ENCODE measurements at regions not wholly inside any gene's neighbourhood (a gene's known extent, or its start where the extent isn't known, plus 50 kb on each side); places are given as distances from the start of the nearest gene placed in this dataset.

GRCh38 chr12:27164330-27165040 is 79.6 kb upstream of the STK38L start:
- no peak overlapping the region for H3K18ac ChIP-seq (ENCODE audit: extremely low read depth, low read length)
- H4K91ac ChIP-seq (replicated peaks; ENCODE audit: insufficient read length, low read length): no peak overlapping the region
- H4K20me1 ChIP-seq (replicated peaks in 1 of 2; ENCODE audit: control insufficient read depth in 1 of 2, insufficient read depth in 2 of 2, low read length in 2 of 2): no peaks in the 10 kb centered on the region
- H3K56ac ChIP-seq (replicated peaks; ENCODE audit: insufficient read length, low read depth, low read length): no peak overlapping the region
- no peaks in the 10 kb centered on the region for H3K27me3 ChIP-seq (replicated peaks in 1 of 4; ENCODE audit: control insufficient read depth in 3 of 4, extremely low read depth in 1 of 4, insufficient read depth in 3 of 4, low read length in 3 of 4)
- no peaks in the 10 kb centered on the region for H3K23me2 ChIP-seq (ENCODE audit: low read depth, low read length)
- DNase-seq (ENCODE audit: low read depth in 1 of 2, low spot score in 2 of 2) (no peak), FAIRE-seq (no peak)
- 0 out of 7 replicates have a peak, but pooled peaks cover 0 to 2% (median 0%) of the 10 kb centered on the region in 4 experiments for H3K4me1 ChIP-seq (replicated peaks in 1 of 4; ENCODE audit: control insufficient read depth in 3 of 4, insufficient read depth in 4 of 4, low read length in 3 of 4)
- H3K14ac ChIP-seq (ENCODE audit: insufficient read length): no peak overlapping the region
- POLR2A ChIA-PET (ENCODE audit: partially characterized antibody): no interaction called here
- H3K27ac ChIP-seq (ENCODE audit: low read depth, low read length): no peak overlapping the region
- H3K4me2 ChIP-seq (ENCODE audit: insufficient read depth in 1 of 2, low read depth in 2 of 2, low read length in 2 of 2): no peak overlapping the region
- H3K9ac ChIP-seq (replicated peaks in 1 of 4; ENCODE audit: extremely low read depth in 1 of 4, low read depth in 3 of 4, low read length in 3 of 4): no peak overlapping the region
- no peak overlapping the region for H3K4me3 ChIP-seq (ENCODE audit: extremely low read depth in 1 of 4, insufficient read depth in 2 of 4, low read depth in 3 of 4, low read length in 4 of 4)
- no peaks in the 10 kb centered on the region; a peak in 1 of 4 replicates for H3K9me3 ChIP-seq (ENCODE audit: insufficient read depth in 2 of 2, low read depth in 1 of 2, low read length in 1 of 2)
- no peak overlapping the region for H2BK20ac ChIP-seq (ENCODE audit: low read length)
- H2BK5ac ChIP-seq (ENCODE audit: low read depth, low read length): no peak overlapping the region
- no peak overlapping the region for H2AFZ ChIP-seq (ENCODE audit: low read length)
- no peak overlapping the region for H2AK5ac ChIP-seq (ENCODE audit: low read depth, low read length)
- H3K79me2 ChIP-seq (ENCODE audit: control insufficient read depth in 1 of 2, insufficient read depth in 2 of 2, low read length in 2 of 2): no peaks in the 10 kb centered on the region
- CTCF ChIA-PET (ENCODE audit: partially characterized antibody): interaction anchor here (0.7 to 1.3 kb wide), 4 partner anchors 10 to 132 kb away, joined by 3 to 4 read pairs (median 4); no protein-coding TSS in a partner anchor
- H3K4ac ChIP-seq (replicated peaks; ENCODE audit: insufficient read length, low read depth, low read length): no peak overlapping the region
- H3K79me1 ChIP-seq (ENCODE audit: low read depth, low read length): no peaks in the 10 kb centered on the region
- no peak overlapping the region for H4K8ac ChIP-seq (ENCODE audit: extremely low read depth, insufficient read depth, low read length)
- H4K5ac ChIP-seq (ENCODE audit: insufficient read length, low read depth, low read length): no peak overlapping the region
- no peak overlapping the region for H2BK12ac ChIP-seq (ENCODE audit: low read depth, low read length)
- no peak overlapping the region for H3K23ac ChIP-seq (ENCODE audit: insufficient read length)
- H2BK120ac ChIP-seq (replicated peaks; ENCODE audit: low read depth, low read length): no peak overlapping the region
- H2BK15ac ChIP-seq (ENCODE audit: low read length): no peak overlapping the region
- no peaks in the 10 kb centered on the region for H3K36me3 ChIP-seq (ENCODE audit: control insufficient read depth in 2 of 4, insufficient read depth in 4 of 4, low read length in 3 of 4)
- TF ChIP-seq, protein P1, sequence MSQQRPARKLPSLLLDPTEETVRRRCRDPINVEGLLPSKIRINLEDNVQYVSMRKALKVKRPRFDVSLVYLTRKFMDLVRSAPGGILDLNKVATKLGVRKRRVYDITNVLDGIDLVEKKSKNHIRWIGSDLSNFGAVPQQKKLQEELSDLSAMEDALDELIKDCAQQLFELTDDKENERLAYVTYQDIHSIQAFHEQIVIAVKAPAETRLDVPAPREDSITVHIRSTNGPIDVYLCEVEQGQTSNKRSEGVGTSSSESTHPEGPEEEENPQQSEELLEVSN (IDR thresholded peaks at IDR 0.05): no peak
- TF ChIP-seq SP1 (IDR thresholded peaks at IDR 0.05; ENCODE audit: low read depth, low read length) (no peak), NANOG (IDR thresholded peaks at IDR 0.05; ENCODE audit: insufficient read depth, low read depth, low read length, poor library complexity, severe bottlenecking) (no peak), CTBP2 (IDR thresholded peaks at IDR 0.05; ENCODE audit: borderline replicate concordance, insufficient read depth, insufficient read length, low read length) (no peak), TCF12 (IDR thresholded peaks at IDR 0.05; ENCODE audit: low read depth, low read length) (no peak), YY1 (IDR thresholded peaks at IDR 0.05; ENCODE audit: low read depth, low read length) (no peak), RAD21 (IDR thresholded peaks at IDR 0.05 in 1 of 2, conservative IDR thresholded peaks at IDR 0.05 in 1 of 2; ENCODE audit: low read depth in 2 of 2, low read length in 2 of 2) (no peak), SP2 (IDR thresholded peaks at IDR 0.05; ENCODE audit: low read length) (no peak), KDM4A (IDR thresholded peaks at IDR 0.05; ENCODE audit: low read depth, low read length, severe bottlenecking) (no peak)
- 89% methylated on average over 2 of the region's 2 CpGs; no CpG with 5 or more reads in 1 of the 2 experiments for WGBS, 2 experiments (ENCODE audit: extremely low coverage in 1 of 2, insufficient coverage in 1 of 2, insufficient read length in 1 of 2, insufficient replicate concordance in 2 of 2, low coverage in 1 of 2, low lambda C conversion rate in 2 of 2, missing lambda C conversion rate in 1 of 2)

All from H1 (cell line).